NOMO-1 treated with dmso at 0.1 percent for 144 hours (cell line): ENCODE measurements at regions not wholly inside any gene's neighbourhood (a gene's known extent, or its start where the extent isn't known, plus 50 kb on each side); places are given as distances from the start of the nearest gene placed in this dataset.
"Not testable (repeated sequence)": the region's sequence is repeated elsewhere in the genome, so short reads cannot be mapped to it uniquely, and the experiment has no call there.

Experiments
- DNase-seq: peaks from one replicate; lab custom pipeline; 2025; ENCODE audit not compliant: unreplicated experiment; lab: John Stamatoyannopoulos, UW

DNA sequence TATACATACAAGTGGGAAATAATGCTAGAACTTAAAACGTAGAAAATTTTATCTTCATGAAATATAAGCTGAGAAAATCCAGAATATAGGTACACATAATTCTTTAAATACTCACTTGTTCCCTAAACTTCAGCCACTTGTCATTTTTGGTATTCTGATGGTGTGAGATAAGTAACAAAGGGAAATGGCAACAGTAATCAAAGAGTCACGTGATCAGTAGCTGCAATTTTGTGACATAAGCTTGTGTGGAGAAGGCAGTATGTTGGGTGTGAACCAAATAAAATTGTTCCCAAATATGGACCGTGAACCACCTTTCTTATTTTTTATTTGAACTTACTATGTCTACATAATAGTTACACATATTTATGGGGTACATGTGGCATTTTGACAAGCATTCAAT lies 650.3 kb upstream of the ADARB2 start:
- DNase-seq = no peak

DNA sequence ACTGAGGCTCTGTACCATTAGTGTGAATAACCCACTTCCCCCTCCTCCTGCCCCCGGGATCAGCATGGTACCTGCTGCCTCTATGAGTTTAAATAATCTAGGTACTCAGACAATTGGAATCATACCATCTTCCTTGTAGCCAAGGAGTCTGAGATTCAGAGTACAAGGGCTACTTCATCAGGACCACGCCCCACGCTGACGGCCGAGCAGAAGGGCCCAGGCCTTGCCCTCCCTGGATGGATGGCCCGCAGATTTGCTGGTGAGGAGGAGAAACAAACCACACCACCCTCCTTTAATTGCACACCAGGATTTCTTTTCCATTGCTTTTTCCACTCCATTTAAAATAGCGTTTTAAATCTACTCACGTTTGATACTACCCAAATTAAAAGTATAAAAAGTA lies 649.9 kb upstream of the ADARB2 start:
- DNase-seq = no peak

DNA sequence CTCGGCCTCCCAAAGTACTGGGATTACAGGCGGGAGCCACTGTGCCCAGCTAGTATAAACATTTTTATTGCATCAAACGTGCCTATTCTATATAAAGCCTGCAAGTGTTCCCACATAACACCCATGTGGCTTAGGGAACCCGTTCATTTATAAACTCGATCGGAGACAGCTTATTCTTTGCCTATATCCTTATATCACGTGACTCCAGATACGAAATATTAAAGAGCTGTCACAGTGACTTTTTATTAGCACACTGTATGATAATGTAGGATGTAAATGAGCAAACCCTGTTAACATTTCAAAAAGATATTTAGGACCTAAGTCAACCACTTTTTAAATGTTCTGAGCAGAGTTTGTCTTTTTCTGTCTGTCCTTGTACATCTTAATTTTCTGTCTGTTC lies 642.9 kb upstream of the ADARB2 start:
- DNase-seq = no peak

DNA sequence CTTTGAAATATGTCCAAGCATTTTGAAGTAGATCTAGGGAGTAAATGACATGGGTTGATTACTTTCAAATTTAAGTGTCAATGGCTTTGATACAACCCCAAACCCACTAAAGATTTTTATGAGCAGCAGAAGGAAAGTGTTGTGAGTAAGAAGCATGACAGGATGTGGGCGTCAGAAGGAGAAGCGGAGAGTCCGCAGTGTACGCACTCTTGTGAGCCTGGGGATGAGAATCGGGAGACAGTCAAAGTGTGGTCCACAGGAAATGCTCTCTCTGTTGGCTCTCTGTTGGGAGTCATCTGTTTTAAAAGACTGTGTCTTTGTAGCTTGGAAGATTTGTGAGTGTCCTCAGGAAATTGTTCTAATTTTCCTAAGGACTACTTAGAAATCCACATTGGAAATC lies 629.8 kb upstream of the ADARB2 start:
- no peak for DNase-seq

DNA sequence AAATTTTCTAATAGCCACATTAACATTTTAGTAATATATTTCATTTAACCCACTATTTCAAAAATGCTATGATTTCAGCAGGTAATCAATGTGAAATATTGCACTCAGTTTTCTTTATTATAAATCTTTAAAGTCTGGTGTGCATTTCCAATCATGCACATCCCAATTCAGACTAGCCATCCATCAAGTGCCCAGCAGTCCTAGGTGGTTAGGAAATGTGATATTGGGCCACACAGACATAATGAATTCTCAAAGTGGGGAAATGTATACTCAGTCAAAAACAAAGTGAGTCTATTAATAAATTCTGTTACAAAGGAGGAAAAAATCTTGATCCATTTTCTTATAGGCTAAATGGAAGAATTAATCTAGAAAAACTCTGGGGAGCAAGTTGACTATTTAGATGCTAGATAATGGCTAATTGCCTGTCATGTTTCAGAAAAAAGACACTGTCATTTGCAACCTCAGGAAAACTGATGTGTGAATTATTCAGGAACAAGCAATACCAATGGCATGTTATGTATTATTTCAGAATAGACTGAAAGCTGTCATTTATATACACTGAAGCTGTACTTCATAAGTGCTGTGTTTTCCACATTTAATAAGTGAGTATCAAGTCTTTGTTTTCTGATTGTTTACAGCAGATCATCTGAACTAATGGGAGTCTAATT lies 629.1 kb upstream of the ADARB2 start:
- DNase-seq = no peak

DNA sequence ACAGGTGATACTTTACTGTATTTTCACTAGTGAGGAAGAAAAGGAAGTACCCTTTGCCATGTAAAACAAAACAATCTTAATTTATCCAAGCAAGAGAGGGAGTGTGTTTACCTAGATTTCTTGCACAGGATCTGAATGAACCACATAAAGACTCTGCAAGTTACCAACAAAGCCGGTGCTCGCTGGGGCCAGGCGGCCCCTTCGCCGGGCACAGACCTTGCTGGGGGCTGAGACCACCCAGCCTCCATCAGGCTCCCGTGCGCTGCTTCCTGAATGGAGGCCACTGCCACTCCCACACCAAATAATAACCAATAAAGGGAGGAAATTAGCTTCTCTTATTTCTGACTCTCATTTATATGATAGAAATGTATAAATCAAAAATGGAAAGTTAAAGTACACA lies 625.0 kb upstream of the ADARB2 start:
- DNase-seq = no peak

DNA sequence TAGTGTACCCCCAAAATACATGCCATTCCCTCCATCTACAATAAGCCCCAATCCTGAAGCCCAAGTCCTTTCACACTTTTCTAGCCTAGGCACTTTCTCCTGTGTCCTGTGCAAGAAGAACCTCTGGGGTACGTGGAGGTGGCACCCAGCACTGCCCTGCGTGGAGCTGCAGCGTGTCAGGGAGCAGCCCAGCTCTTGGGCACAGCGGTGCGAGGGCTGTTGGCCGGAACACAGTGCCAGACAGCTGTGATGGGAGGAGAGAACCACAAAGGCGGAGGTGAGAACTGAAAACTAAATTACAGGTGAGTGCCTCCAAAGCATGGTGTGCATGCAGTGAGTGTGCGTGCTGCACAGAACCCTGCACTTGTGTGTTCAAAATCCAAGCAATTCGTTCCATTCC lies 621.3 kb upstream of the ADARB2 start:
- no peak for DNase-seq

DNA sequence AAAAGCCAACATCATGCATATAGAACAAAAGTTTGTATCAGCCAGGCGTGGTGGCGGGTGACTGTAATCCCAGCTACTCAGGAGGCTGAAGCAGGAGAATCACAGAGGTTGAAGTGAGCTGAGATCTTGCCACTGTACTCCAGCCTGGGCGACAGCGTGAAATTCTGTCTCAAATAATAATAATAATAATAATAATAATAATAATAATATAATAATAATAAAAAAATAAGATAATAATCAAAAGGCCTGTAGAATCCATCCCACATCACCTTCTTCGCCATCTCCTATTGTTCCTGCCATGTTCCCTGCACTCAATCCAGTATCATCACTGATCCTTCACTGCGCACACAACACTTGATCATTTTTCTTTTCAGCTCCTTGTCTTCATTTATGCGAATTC lies 619.3 kb upstream of the ADARB2 start:
- DNase-seq = no peak

DNA sequence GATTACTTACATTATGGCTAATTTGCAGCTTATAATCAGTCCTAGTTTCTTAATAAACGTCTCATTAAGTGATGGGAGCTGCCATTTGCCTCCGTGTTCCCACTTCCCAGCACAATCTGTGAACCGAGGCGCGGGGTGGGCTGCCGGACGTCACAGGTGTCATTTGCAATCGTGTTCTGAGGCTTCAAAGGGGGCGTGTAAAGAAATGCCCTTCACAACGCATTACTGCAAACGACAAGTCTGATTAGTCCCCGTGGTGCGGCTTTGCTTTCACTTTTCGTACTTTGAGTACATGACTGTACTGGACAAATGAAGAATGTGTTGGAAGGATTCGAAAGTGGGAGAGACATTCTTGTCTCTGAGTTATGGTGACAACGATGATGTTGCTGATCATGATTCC lies 614.2 kb upstream of the ADARB2 start:
- no peak for DNase-seq

DNA sequence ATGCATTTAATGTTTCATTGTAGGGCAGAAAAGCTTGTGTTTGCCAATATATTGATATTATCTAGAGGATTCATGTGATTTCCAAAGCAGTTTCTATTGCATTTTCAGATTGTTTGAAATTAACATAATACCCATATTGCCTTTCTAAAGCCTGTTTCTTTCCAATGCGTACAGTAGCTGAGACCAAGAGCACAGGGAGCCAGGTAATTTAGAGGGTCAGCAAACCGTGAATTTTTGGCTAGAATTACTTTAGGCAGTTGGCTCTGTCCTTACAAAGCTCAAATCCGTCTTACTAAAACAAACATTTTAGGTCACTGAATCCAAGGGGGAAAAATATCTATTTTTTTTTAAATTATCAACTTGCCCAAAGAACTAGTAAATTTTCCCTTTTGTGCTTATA lies 604.9 kb upstream of the ADARB2 start:
- no peak for DNase-seq

DNA sequence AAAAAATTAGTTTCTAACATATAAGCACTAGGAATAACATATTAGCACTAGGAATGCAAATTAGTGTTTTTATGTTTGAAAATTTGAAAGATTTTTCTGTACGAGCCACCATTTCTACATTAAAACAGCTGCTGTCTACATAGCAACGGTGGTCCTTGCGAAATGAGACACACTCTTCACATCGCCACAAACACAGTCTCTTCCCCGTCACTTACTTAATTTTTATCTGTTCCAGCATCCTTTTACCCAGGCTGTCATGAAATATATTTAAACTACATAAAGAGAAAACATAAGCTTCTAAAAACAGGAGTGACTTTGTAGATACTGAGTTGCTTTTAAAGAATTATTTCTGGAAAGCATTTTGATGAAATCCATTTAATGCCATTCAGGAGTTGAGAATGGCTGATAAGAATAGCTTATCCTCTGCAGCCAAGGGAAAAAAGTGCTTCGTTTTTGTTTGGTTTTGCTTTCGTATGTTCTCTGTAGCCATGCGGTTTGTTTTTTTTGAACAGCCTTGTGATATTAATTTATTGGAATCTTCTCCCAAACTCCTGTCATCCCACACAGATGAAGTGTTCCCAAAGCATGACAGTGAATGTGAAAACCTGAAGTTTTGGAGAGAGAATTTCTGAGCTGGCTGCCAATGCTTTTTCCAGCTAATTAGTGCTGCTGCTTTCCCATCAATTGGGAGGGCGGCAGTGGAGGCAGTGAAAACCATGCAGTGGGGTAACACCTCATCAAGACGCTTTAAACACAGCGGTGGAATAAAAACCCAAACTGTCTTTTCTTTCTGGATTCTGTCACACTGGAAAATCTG lies 603.7 kb upstream of the ADARB2 start:
- DNase-seq = no peak

DNA sequence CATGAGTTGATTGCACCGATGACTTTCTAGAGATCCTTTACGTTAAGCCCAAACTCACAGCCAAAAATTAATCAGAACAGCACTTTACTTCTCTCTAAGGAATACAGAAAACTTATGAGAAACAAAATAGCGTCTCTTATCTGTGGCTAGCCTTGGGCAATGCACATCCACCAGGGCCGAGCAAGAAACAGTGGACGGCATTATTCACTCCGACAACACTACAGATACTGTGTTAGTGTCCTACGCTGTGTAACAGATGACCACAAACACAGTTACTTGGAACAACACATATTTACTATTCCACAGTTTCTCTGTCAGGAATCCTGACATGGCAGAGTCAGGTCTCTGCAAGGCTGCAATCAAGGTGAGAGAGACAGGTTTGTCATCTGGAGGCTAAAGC lies 598.3 kb upstream of the ADARB2 start:
- DNase-seq = no peak

DNA sequence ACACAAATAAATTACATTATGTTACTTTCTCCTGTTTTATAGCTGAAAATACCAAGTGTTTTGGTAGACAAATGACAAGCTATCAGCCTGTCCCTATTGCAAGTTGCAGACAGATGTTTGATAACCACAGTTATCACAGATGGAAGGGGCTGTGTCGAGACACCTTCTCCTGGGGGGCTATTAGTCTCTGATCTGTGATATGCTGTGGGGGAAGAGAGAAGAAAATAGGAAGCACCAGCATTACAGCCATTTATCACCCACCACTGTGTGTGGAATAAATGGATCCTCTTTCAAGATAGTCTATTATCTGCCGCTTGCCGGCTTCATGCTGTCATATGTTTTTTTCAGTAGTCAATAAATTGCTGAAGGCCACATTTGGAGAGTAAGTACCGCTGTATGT lies 597.2 kb upstream of the ADARB2 start:
- no peak for DNase-seq

DNA sequence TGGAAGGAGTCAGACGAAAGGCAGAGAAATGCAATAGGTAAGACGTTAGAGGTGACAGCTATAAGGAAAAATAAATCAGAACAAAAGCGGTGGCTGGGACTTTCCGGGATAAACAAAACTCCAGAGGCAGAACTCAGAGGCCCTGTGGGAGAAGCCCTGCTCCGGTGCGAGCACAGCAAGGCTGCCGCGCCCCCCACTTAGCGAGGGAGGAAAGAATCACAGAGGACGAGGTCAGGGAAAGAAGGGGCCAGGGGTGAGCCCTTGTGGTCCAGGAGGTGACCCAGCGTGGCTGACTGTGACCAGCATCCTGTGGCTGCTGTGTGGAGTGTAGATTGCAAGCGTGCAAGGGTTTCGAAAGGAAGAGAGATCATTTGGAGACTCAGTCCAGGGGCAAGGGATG lies 591.8 kb upstream of the ADARB2 start:
- DNase-seq = no peak

DNA sequence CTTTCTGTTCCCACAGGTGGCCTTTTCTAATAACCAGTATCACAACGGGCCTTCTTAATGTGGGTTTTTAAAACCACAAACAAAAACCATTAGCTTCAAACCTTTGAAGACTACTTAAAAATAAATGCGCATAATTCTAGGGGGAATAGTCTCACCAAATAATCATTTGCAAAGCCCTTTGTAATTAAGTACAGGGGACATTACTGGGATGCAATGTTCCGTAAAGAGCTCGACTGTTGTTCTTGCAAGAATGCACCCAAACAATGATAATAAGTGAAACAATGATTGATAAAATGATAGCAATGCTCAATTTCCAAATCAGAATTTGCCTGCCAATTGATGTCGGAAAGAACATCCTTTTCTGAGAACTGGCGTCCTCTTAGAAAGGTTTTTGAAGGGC lies 589.1 kb upstream of the ADARB2 start:
- DNase-seq = no peak

DNA sequence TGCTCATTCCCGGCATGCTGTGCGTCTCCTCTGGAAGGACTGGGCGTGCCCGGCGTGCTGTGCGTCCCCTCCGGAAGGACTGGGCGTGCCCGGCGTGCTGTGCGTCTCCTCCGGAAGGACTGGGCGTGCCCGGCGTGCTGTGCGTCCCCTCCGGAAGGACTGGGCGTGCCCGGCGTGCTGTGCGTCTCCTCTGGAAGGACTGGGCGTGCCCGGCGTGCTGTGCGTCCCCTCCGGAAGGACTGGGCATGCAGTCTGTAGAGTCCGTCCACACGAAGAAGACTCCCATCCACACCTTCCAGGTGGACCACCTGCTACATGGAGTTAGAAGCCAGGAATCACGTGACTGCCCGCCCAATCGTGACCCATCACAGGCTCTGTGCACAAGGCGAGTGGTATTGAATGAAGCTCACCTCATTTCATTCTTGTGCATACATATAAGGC lies 577.7 kb upstream of the ADARB2 start:
- not testable (repeated sequence) for DNase-seq

DNA sequence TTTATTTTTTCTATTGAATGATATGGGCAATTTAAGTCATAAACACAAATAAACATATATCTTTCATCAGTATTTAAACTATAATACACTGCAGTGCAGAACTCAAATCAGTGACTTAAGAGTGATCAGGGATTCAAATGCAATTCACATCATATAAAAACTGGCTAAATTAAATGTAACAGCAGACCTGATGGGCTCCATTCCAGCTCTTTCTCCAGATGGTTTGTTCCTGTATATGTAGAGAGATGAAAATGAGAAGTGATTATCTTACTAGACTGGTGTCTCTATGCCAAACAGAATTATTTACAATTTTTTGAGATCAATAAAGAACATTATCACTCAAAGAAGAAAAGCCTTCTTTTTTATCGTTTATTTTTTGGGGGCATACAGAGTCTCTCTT lies 568.8 kb upstream of the ADARB2 start:
- no peak for DNase-seq

DNA sequence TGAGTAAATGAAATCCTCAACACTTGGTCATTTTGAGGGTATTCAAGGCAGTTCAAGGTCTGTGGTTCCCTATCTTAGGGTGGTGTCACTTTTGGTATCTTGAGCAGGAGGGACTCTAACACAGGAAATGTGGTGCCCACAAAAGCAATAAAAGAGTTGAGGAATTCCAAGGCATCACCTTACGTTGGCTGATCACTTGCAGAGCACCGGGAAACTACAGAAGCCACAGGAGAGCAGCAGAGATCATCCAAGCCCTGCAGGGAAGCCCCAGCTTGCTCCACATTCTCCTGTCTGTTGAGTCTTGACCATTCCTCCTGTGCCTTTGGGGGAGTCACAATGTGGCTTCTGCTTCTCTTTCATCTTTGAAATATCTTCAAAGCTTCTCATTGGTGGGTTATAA lies 565.8 kb upstream of the ADARB2 start:
- DNase-seq = no peak

DNA sequence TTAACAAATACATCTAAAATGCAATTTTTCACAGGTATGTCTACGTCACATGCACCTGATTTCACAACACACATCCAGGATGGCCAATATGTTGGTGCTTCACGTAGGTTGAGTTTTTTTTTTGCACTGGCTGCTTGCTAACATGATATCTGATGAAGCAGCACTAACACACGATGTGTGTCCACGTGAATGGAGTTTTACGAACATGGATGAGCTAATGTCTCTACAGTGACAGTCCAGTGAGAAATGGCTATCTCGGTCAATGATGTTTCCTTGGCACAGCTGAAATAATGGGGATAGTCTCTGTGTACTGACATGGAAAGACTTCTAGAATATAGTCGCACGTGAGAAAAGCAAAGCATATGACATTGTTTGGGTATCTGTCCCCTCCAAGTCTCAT lies 563.9 kb upstream of the ADARB2 start:
- DNase-seq = no peak

DNA sequence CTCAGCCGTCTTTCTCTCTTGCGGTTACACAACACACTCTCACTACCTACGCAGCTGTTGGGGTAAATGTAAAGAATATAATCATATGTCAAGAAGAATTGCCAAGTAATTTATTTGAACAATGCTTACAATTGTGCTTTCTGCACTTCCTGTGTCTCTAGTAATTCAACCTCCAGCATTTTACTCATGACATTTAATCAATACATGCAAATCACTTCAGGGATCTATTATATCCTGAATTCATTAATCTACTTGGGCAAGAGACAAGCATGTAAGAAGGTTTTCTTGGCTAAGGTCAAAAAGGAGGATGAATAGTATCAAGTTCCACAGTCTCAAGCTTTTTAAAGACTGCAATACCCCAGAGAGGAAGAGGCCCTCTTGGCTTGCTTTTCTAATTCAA lies 562.9 kb upstream of the ADARB2 start:
- no peak for DNase-seq

DNA sequence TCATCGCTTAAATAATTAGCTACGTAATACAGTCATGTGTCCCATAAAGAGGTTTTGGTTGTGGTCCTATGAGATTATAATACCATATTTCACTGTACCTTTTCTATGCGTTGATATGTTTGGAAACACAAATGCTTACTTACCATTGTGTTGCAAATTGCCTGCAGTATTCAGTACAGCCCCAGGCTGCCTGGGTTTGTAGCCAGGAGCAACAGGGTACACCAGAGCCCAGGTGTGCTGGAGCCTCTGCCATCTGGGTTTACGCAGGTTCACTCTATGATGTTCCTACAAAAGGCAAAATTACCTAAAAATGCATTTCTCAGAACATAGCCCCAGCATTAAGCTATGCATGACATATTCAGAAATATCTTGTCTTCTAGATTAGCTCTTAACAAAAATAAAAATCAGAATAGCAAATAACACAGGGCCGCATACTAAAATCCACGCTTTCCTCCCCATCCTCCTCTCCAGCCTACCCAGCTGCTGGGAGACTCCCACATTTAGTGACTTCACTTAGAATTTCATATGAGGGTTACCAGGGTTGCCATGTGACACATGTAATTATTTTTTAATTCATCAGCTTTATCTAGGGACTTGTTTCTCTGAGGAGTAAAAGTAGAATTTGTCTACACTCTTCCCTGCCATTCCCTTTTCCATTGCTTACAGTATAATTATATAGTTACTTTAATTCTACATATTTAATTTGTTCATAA lies 559.0 kb upstream of the ADARB2 start:
- no peak for DNase-seq

DNA sequence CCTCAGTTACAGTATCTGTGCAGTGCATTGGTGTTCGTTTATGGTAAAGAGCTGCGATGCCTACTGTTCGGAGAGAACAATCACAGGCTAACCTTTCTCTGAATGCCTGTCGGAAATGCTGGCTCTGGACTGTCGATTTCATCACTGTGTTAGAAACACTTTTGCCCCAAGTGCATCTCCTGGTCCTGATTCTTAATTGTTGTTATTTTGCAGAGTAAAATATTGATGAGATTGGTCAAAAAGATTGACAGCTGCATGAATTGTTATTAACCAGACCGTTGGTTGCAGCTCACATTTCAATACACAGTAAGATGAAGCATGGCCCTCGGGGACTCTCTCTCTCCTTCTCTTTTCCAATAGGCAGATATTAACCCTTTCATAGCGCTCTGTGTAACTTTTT lies 557.4 kb upstream of the ADARB2 start:
- DNase-seq = no peak
